Tibial nerve (tissue), 4 donors: ENCODE measurements at regions not wholly inside any gene's neighbourhood (a gene's known extent, or its start where the extent isn't known, plus 50 kb on each side); places are given as distances from the start of the nearest gene placed in this dataset.
"Not testable (repeated sequence)": the region's sequence is repeated elsewhere in the genome, so short reads cannot be mapped to it uniquely, and the experiment has no call there.

Experiments
- DNase-seq, 2 donors: peaks; one replicate each; pipeline ENCODE4 v3.0.0-alpha.2; 2019; ENCODE audit warnings: low spot score in 2 of 2
- H3K27ac ChIP-seq, 4 donors: fragments of 200-600 bp; sonication (generic) in 3 of 4; one replicate each; pipeline ENCODE4 v1.5.1; 2017 to 2019; ENCODE audit warnings: mild to moderate bottlenecking in 1 of 4
- H3K27me3 ChIP-seq, 2 donors: fragments of 200-600 bp; sonication (generic) in 1 of 2; one replicate each; pipeline versions ENCODE4 v1.5.1 to v1.6.0; 2017 to 2019
- H3K36me3 ChIP-seq, 3 donors: fragments of 200-600 bp; sonication (generic); one replicate each; pipeline ENCODE4 v1.5.1; 2018 to 2019
- H3K4me1 ChIP-seq, 4 donors: fragments of 200-600 bp; sonication (generic) in 3 of 4; one replicate each; pipeline ENCODE4 v1.5.1; 2017 to 2019
- H3K4me3 ChIP-seq, 4 donors: fragments of 200-600 bp; sonication (generic) in 3 of 4; one replicate each; pipeline ENCODE4 v1.5.1; 2017 to 2019; ENCODE audit warnings: mild to moderate bottlenecking in 1 of 4, moderate library complexity in 1 of 4
- H3K9me3 ChIP-seq, 4 donors: fragments of 200-600 bp; sonication (generic) in 3 of 4; one replicate each; pipeline ENCODE4 v1.5.1; 2017 to 2019
- EP300 ChIP-seq, 2 donors: sonication (generic); formaldehyde crosslinking; IDR thresholded peaks; one replicate each; pipeline ENCODE4 v1.6.1; 2017; ENCODE audit warnings: antibody characterized with exemption in 2 of 2, mild to moderate bottlenecking in 1 of 2
- POLR2A ChIP-seq, 2 donors: fragments of 450-650 bp; IDR thresholded peaks; one replicate each; pipeline ENCODE4 v1.6.1; 2017; ENCODE audit warnings: antibody characterized with exemption in 2 of 2, mild to moderate bottlenecking in 2 of 2, moderate library complexity in 2 of 2
- WGBS, 2 donors: methylation state at CpG; one replicate each; pipeline ENCODE4 v1.1.5; 2018; 5-methylcytosine and 5-hydroxymethylcytosine counted together
- TF ChIP-seq, protein P1 (sequence below), 5 experiments: fragments of 200-600 bp in 3 of 5; fragments of 450-650 bp in 2 of 5; sonication (generic) in 3 of 5; IDR thresholded peaks; one replicate each; pipeline ENCODE4 v1.5.1; 2016 to 2019; ENCODE audit warnings: antibody characterized with exemption in 5 of 5, mild to moderate bottlenecking in 3 of 5, moderate library complexity in 2 of 5

DNA sequence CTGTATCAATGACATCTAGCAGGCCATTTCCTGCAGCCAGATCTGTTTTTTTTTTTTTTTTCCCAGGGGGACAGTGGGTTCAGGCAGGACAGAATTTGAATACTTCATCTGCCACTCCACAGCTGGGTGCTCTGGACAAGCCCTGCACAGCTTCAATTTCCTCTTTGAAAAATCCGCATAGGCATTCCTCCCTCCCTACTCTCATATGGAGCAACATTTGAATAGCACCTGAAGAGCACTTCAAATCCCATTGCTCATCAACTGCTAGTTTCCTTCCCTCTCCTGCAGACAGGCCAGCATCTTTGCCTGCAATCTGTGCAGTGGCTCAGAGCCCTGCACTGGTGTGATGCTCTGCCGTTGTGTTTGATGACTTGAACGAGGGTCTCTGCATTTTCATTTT lies 326.3 kb downstream of the TSN start:
- no peak overlapping the region for H3K27ac ChIP-seq
- TF ChIP-seq, protein P1, sequence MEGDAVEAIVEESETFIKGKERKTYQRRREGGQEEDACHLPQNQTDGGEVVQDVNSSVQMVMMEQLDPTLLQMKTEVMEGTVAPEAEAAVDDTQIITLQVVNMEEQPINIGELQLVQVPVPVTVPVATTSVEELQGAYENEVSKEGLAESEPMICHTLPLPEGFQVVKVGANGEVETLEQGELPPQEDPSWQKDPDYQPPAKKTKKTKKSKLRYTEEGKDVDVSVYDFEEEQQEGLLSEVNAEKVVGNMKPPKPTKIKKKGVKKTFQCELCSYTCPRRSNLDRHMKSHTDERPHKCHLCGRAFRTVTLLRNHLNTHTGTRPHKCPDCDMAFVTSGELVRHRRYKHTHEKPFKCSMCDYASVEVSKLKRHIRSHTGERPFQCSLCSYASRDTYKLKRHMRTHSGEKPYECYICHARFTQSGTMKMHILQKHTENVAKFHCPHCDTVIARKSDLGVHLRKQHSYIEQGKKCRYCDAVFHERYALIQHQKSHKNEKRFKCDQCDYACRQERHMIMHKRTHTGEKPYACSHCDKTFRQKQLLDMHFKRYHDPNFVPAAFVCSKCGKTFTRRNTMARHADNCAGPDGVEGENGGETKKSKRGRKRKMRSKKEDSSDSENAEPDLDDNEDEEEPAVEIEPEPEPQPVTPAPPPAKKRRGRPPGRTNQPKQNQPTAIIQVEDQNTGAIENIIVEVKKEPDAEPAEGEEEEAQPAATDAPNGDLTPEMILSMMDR (IDR thresholded peaks at IDR 0.05) = no peak
- TF ChIP-seq EP300 (IDR thresholded peaks at IDR 0.05) = no peak
- TF ChIP-seq POLR2A (IDR thresholded peaks at IDR 0.05) = no peak
- 50 to 66% methylated on average over 3 of the region's 3 CpGs for WGBS, 2 donors
- no peaks in the 10 kb centered on the region for H3K27me3 ChIP-seq
- H3K4me3 ChIP-seq = no peak overlapping the region
- H3K36me3 ChIP-seq = no peaks in the 10 kb centered on the region
- DNase-seq = no peak
- H3K9me3 ChIP-seq = peaks cover 0 to under 1% (median 0%) of the 10 kb centered on the region in 4 donors
- no peaks in the 10 kb centered on the region for H3K4me1 ChIP-seq

DNA sequence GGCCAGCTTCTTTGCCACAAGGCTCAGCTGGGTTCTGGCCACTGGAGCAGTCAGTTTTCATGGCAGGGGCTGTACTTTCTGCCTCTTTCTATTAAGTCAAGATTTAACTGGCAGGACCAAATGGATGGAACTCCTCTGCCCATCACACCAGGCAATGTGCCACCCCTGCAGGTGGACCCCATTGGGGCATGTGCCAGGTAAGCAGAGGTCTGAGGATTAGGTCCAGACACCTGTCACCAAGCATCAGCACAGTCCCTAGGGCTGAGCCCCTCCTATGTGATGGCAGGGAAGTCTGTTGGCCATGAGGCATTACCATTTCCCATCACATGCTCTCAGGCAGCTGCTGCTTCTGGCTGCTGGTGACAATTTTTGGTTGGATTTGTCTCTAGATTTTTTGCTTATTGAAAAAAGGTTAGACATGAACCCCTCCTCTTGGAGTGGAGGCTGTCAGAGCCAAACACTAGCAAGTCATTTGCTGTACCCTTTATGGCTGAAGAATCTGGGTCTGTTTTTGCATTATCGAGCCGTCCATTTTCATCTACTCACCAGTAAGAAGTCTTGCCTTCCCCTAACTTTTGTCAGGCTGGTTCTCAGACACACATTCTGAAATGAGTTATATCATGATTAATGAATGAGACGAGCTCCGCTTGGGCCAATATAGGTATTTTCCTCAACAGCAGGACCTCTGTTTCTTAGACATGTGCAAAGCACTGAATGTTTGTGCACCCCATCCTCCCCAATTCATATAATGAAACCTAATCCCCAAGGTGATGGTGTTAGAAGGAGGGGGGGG lies 328.0 kb downstream of the TSN start:
- WGBS, 2 donors = 91 to 98% methylated on average over 4 of the region's 4 CpGs
- H3K27me3 ChIP-seq = no peaks in the 10 kb centered on the region
- H3K4me1 ChIP-seq = no peaks in the 10 kb centered on the region
- H3K9me3 ChIP-seq = peaks cover 0 to 10% (median 0%) of the 10 kb centered on the region in 4 donors
- no peak for DNase-seq
- no peak overlapping the region for H3K4me3 ChIP-seq
- no peaks in the 10 kb centered on the region for H3K36me3 ChIP-seq
- H3K27ac ChIP-seq = no peak overlapping the region
- no peak for TF ChIP-seq POLR2A (IDR thresholded peaks at IDR 0.05)
- TF ChIP-seq, protein P1 (IDR thresholded peaks at IDR 0.05) = no peak
- TF ChIP-seq EP300 (IDR thresholded peaks at IDR 0.05) = no peak

DNA sequence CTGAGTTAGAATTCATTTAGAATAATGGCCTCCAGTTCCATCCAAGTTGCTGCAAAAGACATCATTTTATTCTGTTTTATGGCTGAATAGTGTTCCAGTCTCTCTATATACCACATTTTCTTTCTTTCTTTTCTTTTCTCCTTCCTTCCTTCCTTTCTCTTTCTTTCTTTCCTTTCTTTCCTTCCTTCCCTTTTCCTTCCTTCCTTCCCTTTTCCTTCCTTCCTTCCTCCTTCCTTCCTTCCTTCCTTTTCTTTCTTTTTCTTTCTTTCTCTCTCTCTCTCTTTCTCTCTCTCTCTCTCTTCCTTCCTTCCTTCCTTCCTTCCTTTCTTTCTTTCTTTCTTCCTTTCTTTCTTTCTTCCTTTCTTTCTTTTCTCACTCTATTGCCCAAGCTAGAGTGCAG lies 330.2 kb downstream of the TSN start:
- peaks cover 0 to 20% (median 2%) of the 10 kb centered on the region in 4 donors for H3K9me3 ChIP-seq
- not testable (repeated sequence) for H3K4me3 ChIP-seq, H3K36me3 ChIP-seq, DNase-seq, H3K4me1 ChIP-seq, H3K27me3 ChIP-seq, H3K27ac ChIP-seq

DNA sequence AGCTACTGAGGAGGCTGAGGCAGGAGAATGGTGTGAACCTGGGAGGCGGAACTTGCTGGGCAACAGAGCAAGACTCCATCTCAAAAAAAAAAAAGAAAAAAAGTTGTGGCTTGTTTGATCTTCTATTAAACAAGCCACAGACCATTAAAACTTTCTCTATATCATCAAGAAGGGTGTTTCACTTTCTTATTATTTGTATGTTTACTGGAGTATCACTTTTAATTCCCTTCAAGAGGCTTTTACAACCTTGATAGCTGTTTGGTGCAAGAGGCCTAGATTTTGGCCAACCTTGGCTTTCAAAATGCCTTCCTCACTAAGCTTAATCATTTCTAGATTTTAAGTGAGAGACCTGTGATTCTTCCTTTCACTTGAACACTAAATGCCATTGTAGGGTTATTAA lies 339.1 kb downstream of the TSN start:
- H3K36me3 ChIP-seq = no peaks in the 10 kb centered on the region
- peaks cover 0 to 5% (median 0%) of the 10 kb centered on the region in 4 donors for H3K9me3 ChIP-seq
- H3K4me3 ChIP-seq = no peak overlapping the region
- no peaks in the 10 kb centered on the region for H3K27me3 ChIP-seq
- 98 to 100% methylated on average over 1 of the region's 1 CpG for WGBS, 2 donors
- no peak overlapping the region for H3K27ac ChIP-seq
- no peak for DNase-seq
- TF ChIP-seq EP300 (IDR thresholded peaks at IDR 0.05) (no peak), POLR2A (IDR thresholded peaks at IDR 0.05) (no peak)
- TF ChIP-seq, protein P1 (IDR thresholded peaks at IDR 0.05) = no peak
- H3K4me1 ChIP-seq = no peaks in the 10 kb centered on the region

DNA sequence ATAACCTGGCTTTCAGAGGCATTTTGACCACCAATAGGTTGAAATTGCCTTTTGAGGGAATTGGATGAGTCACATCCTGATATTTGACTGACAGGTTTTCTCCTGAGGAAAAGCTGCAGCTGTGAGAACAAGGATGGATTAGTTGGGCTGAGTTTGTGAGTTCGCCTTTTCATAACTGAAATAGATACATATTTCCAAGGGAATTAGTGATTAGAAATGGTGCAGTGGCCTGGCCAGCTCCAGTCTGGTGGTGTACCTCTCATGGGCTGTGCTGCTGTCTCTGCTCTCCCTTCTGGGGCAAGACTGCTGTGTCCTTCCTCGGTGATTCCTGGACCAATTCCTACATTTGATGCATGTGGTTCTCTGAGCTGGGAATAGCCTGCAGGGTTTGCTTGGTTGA lies 341.3 kb downstream of the TSN start:
- no peak for TF ChIP-seq POLR2A (IDR thresholded peaks at IDR 0.05)
- TF ChIP-seq EP300 (IDR thresholded peaks at IDR 0.05) = no peak
- TF ChIP-seq, protein P1 (IDR thresholded peaks at IDR 0.05) = no peak
- no peaks in the 10 kb centered on the region for H3K4me1 ChIP-seq
- H3K36me3 ChIP-seq = no peaks in the 10 kb centered on the region
- no peak for DNase-seq
- no peaks in the 10 kb centered on the region for H3K9me3 ChIP-seq
- H3K27me3 ChIP-seq = no peaks in the 10 kb centered on the region
- no peak overlapping the region for H3K4me3 ChIP-seq
- WGBS, 2 donors = 43 to 46% methylated on average over 2 of the region's 2 CpGs
- no peak overlapping the region for H3K27ac ChIP-seq
